Natural killer cell (primary cell): ENCODE measurements at regions not wholly inside any gene's neighbourhood (a gene's known extent, or its start where the extent isn't known, plus 50 kb on each side); places are given as distances from the start of the nearest gene placed in this dataset.

Source experiments
- ATAC-seq, 3 donors: fragments of 150-1000 bp in 2 of 3; fragments of 200-7000 bp in 1 of 3; cut with Tn5 transposase; 1 replicate in 1 of 3; 2 replicates in 2 of 3; pipeline ENCODE4 v1.10.0; 2021; ENCODE audit warnings: mild to moderate bottlenecking in 2 of 3, moderate library complexity in 2 of 3
- DNase-seq, 2 donors: peaks; one replicate each; pipeline versions ENCODE4 v3.0.0 to v3.0.0-alpha.2; 2013 to 2021; ENCODE audit warnings: mixed read lengths in 1 of 2
- H3K27ac ChIP-seq: one replicate; pipeline ENCODE4 v1.5.1; 2013; ENCODE audit warnings: mild to moderate bottlenecking, low read length
- H3K27me3 ChIP-seq: one replicate; pipeline ENCODE4 v1.6.1; 2013; ENCODE audit warnings: low read length; ENCODE audit not compliant: control insufficient read depth, insufficient read depth
- H3K36me3 ChIP-seq: one replicate; pipeline ENCODE4 v1.6.1; 2013; ENCODE audit warnings: low read length; ENCODE audit not compliant: control insufficient read depth, insufficient read depth
- H3K4me1 ChIP-seq: one replicate; pipeline ENCODE4 v1.6.1; 2013; ENCODE audit warnings: low read length; ENCODE audit not compliant: control insufficient read depth, insufficient read depth
- H3K4me3 ChIP-seq: one replicate; pipeline ENCODE4 v1.5.1; 2013; ENCODE audit warnings: low read length
- H3K9me3 ChIP-seq: one replicate; pipeline ENCODE4 v1.6.1; 2013; ENCODE audit warnings: low read length; ENCODE audit not compliant: control insufficient read depth, insufficient read depth
- H3K27ac Mint-ChIP-seq, 2 donors: one replicate each; pipeline ENCODE4 v1.8.0; 2022; ENCODE audit warnings: mild to moderate bottlenecking in 2 of 2, mixed read lengths in 2 of 2, moderate library complexity in 1 of 2
- H3K27me3 Mint-ChIP-seq, 2 donors: one replicate each; pipeline ENCODE4 v1.8.0; 2022; ENCODE audit warnings: low read depth in 2 of 2, mixed read lengths in 2 of 2
- H3K36me3 Mint-ChIP-seq: one replicate; pipeline ENCODE4 v1.8.0; 2022; ENCODE audit warnings: mixed read lengths
- H3K4me1 Mint-ChIP-seq, 2 donors: one replicate each; pipeline ENCODE4 v1.8.0; 2022; ENCODE audit warnings: mixed read lengths in 2 of 2
- H3K4me3 Mint-ChIP-seq: one replicate; pipeline ENCODE4 v1.8.0; 2022; ENCODE audit warnings: mild to moderate bottlenecking, moderate library complexity, mixed read lengths
- H3K9me3 Mint-ChIP-seq, 2 donors: one replicate each; pipeline ENCODE4 v1.8.0; 2022; ENCODE audit warnings: mixed read lengths in 2 of 2
- WGBS: methylation state at CpG from one replicate; pipeline ENCODE4 v1.1.7; 2013; ENCODE audit warnings: missing lambda C conversion rate; ENCODE audit not compliant: insufficient coverage; 5-methylcytosine and 5-hydroxymethylcytosine counted together
- intact Hi-C: fragments of 100-400 bp; cut with micrococcal nuclease; formaldehyde crosslinking; loops from one replicate; pipeline ENCODE4 v1.14.2; 2022
- TF ChIP-seq, protein P1 (sequence below): fragments of 200-600 bp; IDR thresholded peaks from one replicate; pipeline ENCODE4 v1.8.0; 2022; ENCODE audit warnings: antibody characterized with exemption

DNA sequence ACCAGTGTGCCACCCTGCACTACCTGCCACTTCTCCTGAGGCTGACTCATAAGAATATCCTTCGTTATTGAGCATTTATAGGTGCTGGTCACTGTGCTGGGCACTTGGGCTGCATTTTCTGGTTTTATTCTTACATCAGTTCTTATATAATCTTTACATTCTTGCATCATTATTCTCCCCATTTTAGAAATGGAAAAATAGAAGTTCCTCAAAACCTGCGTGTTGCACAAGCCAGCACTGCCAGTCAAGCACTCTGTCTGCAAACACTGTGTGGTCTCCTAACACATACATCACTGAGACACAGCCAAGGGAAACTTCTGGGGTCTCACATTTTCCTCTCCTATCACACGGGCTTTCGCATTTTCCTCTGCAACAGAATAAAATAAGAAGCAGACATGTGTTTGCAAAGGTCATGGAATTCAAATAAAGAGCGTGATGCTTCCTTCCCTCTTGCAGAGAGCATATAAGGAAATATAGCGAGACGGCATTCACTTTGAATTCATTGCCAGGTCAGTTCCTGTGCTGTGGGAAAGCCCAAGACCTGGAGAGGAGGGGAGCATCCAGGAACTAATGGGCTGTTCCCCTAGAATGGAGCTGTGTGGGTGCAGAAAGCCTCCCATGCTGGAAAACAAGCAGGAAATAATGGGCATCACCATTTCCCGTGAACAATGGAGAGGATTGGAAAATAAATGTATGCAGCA lies 73.9 kb upstream of the SEZ6L start:
- H3K4me3 ChIP-seq, result no peak overlapping the region
- no peaks in the 10 kb centered on the region for H3K9me3 ChIP-seq
- H3K4me1 ChIP-seq, result no peaks in the 10 kb centered on the region
- Mint-ChIP-seq H3K36me3 (no peaks in the 10 kb centered on the region), H3K4me1 (no peaks in the 10 kb centered on the region), H3K27ac (no peak overlapping the region), H3K27me3 (peaks cover 5 to 11% of the 10 kb centered on the region in 2 donors), H3K9me3 (no peaks in the 10 kb centered on the region), H3K4me3 (no peak overlapping the region)
- 37% methylated on average over 8 of the region's 8 CpGs for WGBS
- no peaks in the 10 kb centered on the region for H3K27me3 ChIP-seq
- no peaks in the 10 kb centered on the region for H3K36me3 ChIP-seq
- DNase-seq (no peak), ATAC-seq (no peak)
- TF ChIP-seq, protein P1, sequence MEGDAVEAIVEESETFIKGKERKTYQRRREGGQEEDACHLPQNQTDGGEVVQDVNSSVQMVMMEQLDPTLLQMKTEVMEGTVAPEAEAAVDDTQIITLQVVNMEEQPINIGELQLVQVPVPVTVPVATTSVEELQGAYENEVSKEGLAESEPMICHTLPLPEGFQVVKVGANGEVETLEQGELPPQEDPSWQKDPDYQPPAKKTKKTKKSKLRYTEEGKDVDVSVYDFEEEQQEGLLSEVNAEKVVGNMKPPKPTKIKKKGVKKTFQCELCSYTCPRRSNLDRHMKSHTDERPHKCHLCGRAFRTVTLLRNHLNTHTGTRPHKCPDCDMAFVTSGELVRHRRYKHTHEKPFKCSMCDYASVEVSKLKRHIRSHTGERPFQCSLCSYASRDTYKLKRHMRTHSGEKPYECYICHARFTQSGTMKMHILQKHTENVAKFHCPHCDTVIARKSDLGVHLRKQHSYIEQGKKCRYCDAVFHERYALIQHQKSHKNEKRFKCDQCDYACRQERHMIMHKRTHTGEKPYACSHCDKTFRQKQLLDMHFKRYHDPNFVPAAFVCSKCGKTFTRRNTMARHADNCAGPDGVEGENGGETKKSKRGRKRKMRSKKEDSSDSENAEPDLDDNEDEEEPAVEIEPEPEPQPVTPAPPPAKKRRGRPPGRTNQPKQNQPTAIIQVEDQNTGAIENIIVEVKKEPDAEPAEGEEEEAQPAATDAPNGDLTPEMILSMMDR, result no peak
- intact Hi-C loops, result no loop called here
- H3K27ac ChIP-seq, result no peak overlapping the region

DNA sequence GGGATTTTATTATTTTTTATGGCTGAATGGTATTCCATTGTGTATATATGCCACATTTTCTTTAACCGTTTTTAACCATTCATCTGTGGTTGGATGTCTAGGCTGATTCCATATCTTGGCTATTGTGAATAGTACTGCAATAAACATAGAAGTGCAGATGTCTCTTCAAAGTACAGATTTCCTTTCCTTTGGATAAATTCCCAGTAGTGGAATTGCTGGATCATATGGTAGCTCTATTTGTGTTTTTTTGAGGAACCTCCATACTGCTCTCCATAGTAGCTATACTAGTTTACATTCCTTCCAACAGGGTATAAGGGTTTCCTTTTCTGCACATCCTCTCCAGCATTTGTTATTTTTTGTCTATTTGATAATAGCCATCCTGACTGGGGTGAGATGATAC lies 71.9 kb upstream of the SEZ6L start:
- DNase-seq (no peak), ATAC-seq (no peak)
- Histone ChIP-seq H3K4me3 (no peak overlapping the region), H3K27ac (no peak overlapping the region), H3K4me1 (no peaks in the 10 kb centered on the region), H3K36me3 (no peaks in the 10 kb centered on the region), H3K9me3 (no peaks in the 10 kb centered on the region), H3K27me3 (no peaks in the 10 kb centered on the region)
- intact Hi-C loops, result no loop called here
- TF ChIP-seq, protein P1, result no peak
- H3K27ac Mint-ChIP-seq, result no peak overlapping the region
- H3K9me3 Mint-ChIP-seq, result no peaks in the 10 kb centered on the region
- H3K27me3 Mint-ChIP-seq, result peaks cover 5 to 14% of the 10 kb centered on the region in 2 donors
- no peaks in the 10 kb centered on the region for H3K4me1 Mint-ChIP-seq
- H3K4me3 Mint-ChIP-seq, result no peak overlapping the region
- WGBS, result no CpG with 5 or more reads among the region's 1 CpG
- no peaks in the 10 kb centered on the region for H3K36me3 Mint-ChIP-seq

DNA sequence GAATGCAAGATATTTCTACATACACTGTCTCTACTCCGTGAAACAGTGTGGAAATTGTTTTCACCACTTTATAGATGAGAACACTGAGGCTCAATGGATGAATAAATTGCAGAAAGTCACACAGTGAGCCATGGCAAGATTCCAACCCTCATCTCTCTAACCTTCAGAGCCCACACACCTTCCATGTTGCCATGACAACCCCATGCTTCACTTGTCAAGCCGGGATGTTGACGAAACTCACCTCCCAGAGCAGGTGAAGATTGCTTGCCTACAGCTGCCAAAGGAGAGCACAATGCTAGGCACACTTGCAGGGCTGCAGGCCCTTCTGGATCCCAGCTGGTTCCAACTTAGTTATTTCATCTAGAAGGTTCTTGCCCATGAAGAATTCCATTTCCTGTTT lies 71.4 kb upstream of the SEZ6L start:
- no peak overlapping the region for H3K27ac ChIP-seq

More for the DNA sequence above, 71.4 kb upstream of the SEZ6L start:
- TF ChIP-seq, protein P1, result no peak
- H3K9me3 Mint-ChIP-seq, result no peaks in the 10 kb centered on the region
- ATAC-seq (no peak), DNase-seq (no peak)
- peaks cover 5 to 14% of the 10 kb centered on the region in 2 donors for H3K27me3 Mint-ChIP-seq
- H3K4me1 ChIP-seq, result no peaks in the 10 kb centered on the region
- no peaks in the 10 kb centered on the region for H3K36me3 Mint-ChIP-seq
- no peak overlapping the region for H3K4me3 ChIP-seq
- no peaks in the 10 kb centered on the region for H3K36me3 ChIP-seq
- H3K4me3 Mint-ChIP-seq, result no peak overlapping the region
- no peaks in the 10 kb centered on the region for H3K9me3 ChIP-seq
- H3K27me3 ChIP-seq, result no peaks in the 10 kb centered on the region
- WGBS, result 82% methylated on average over 3 of the region's 3 CpGs
- H3K4me1 Mint-ChIP-seq, result no peaks in the 10 kb centered on the region
- intact Hi-C loops, result no loop called here
- no peak overlapping the region for H3K27ac Mint-ChIP-seq
